Heart left ventricle (tissue), 16 donors: ENCODE measurements at regions not wholly inside any gene's neighbourhood (a gene's known extent, or its start where the extent isn't known, plus 50 kb on each side); places are given as distances from the start of the nearest gene placed in this dataset.

Source experiments
- ATAC-seq, 4 donors: fragments of 200-7000 bp; cut with Tn5 transposase; one replicate each; pipeline ENCODE4 v1.9.1; 2020 to 2022; ENCODE audit warnings: moderate library complexity in 4 of 4, mild to moderate bottlenecking in 3 of 4, moderate number of reproducible peaks in 1 of 4
- DNase-seq, 5 donors: peaks; one replicate each; pipeline ENCODE4 v3.0.0-alpha.2; 2020
- H3K27ac ChIP-seq, 12 donors: fragments of 200-600 bp; sonication (generic) in 4 of 12; one replicate each; pipeline versions ENCODE4 v1.5.0 to v1.8.0; 2016 to 2022; ENCODE audit warnings: mild to moderate bottlenecking in 2 of 12
- H3K27me3 ChIP-seq, 9 donors: fragments of 200-600 bp; sonication (generic) in 2 of 9; one replicate each; pipeline versions ENCODE4 v1.5.1 to v1.8.0; 2016 to 2022; ENCODE audit warnings: mild to moderate bottlenecking in 3 of 9
- H3K36me3 ChIP-seq, 9 donors: fragments of 200-600 bp; sonication (generic) in 2 of 9; one replicate each; pipeline versions ENCODE4 v1.5.0 to v1.8.0; 2018 to 2022; ENCODE audit warnings: mild to moderate bottlenecking in 2 of 9
- H3K4me1 ChIP-seq, 12 donors: fragments of 200-600 bp; sonication (generic) in 4 of 12; one replicate each; pipeline versions ENCODE4 v1.5.0 to v1.8.0; 2016 to 2022; ENCODE audit warnings: mild to moderate bottlenecking in 3 of 12
- H3K4me3 ChIP-seq, 12 donors: fragments of 200-600 bp; sonication (generic) in 4 of 12; one replicate each; pipeline versions ENCODE4 v1.5.0 to v1.8.0; 2017 to 2022; ENCODE audit warnings: mild to moderate bottlenecking in 9 of 12, moderate library complexity in 4 of 12
- H3K9me3 ChIP-seq, 12 donors: fragments of 200-600 bp; sonication (generic) in 4 of 12; one replicate each; pipeline versions ENCODE4 v1.5.0 to v1.8.0; 2016 to 2022; ENCODE audit warnings: mild to moderate bottlenecking in 1 of 12
- CTCF ChIP-seq, 12 donors: fragments of 200-600 bp; sonication (generic) in 4 of 12; IDR thresholded peaks; one replicate each; pipeline versions ENCODE4 v1.5.0 to v1.8.0; 2018 to 2022; ENCODE audit warnings: antibody characterized with exemption in 12 of 12, mild to moderate bottlenecking in 5 of 12
- POLR2A ChIP-seq, 2 donors: fragments of 450-650 bp; IDR thresholded peaks; one replicate each; pipeline ENCODE4 v1.6.1; 2017; ENCODE audit warnings: antibody characterized with exemption in 2 of 2, mild to moderate bottlenecking in 2 of 2, moderate library complexity in 2 of 2
- WGBS, 4 donors: extraction: QIAGEN DNeasy Blood & Tissue Kit in 2 of 4; methylation state at CpG; one replicate each; pipeline versions ENCODE4 v1.1.5 to v1.1.7; 2013 to 2018; 5-methylcytosine and 5-hydroxymethylcytosine counted together
- intact Hi-C, 10 donors: fragments of 100-400 bp; cut with DNase I; formaldehyde crosslinking; loops; one replicate each; pipeline versions ENCODE4 v1.11.1 to v1.14.2; 2022
- donor health status: ischemic (EF 13 %, LVEDD 7.1; RV severe dilation, severe dysfunction).
- donor health status: healthy with polysubstance abuse.
- donor health status: DM: no; HTN: yes; CAD: no.
- donor health status: DM: no; HTN: no; CAD: no.
- donor health status: ischemic (EF 25% LVEDD 6.9; RV normal size, moderate dysfunction).
- donor health status: ischemic (EF 25% LVEDD 5.7; RV mildly dilated, moderate dysfunction).
- donor health status: healthy.
- donor health status: DM: yes; HTN: yes; CAD: no.
- donor health status: ischemic (EF 35%, LVEDD 5.7; RV mildly dilated, moderate dysfunction).
- donor health status: nonischemic (EF 11% LVEDD 7.7; RV severe dilation, severe dysfunction).
- donor health status: DM: yes; HTN: yes; CAD: no.
- donor health status: PGD.
- donor health status: ischemic (EF 29% LVEDD 5.4; RV normal size, mild dysfunction).
- donor health status: nonischemic (EF 23%, LVEDD 6.1; RV moderate dilation, normal function).

GRCh38 chr1:40927781-40928180, 51.7 kb upstream of the CTPS1 start:
- no peak for ATAC-seq
- no peak for DNase-seq
- no peaks in the 10 kb centered on the region for H3K9me3 ChIP-seq
- WGBS, 4 donors = 87 to 95% (median 92%) methylated on average over 4 of the region's 4 CpGs
- H3K27me3 ChIP-seq = no peaks in the 10 kb centered on the region
- H3K4me3 ChIP-seq = no peak overlapping the region
- intact Hi-C loops = no loop called here
- no peak overlapping the region for H3K27ac ChIP-seq
- TF ChIP-seq CTCF (IDR thresholded peaks at IDR 0.05) (no peak), POLR2A (IDR thresholded peaks at IDR 0.05) (no peak)
- no peaks in the 10 kb centered on the region for H3K36me3 ChIP-seq
- H3K4me1 ChIP-seq = peaks cover 0 to 5% (median 0%) of the 10 kb centered on the region in 12 donors

GRCh38 chr1:40928699-40929098, 50.8 kb upstream of the CTPS1 start:
- WGBS, 4 donors = 92 to 100% (median 97%) methylated on average over 1 to 2 of the region's 2 CpGs
- intact Hi-C loops = no loop called here
- DNase-seq (no peak), ATAC-seq (no peak)
- TF ChIP-seq CTCF (IDR thresholded peaks at IDR 0.05) (no peak), POLR2A (IDR thresholded peaks at IDR 0.05) (no peak)
- peaks cover 0 to 5% (median 0%) of the 10 kb centered on the region in 12 donors for H3K4me1 ChIP-seq
- no peaks in the 10 kb centered on the region for H3K27me3 ChIP-seq
- no peak overlapping the region for H3K4me3 ChIP-seq
- no peaks in the 10 kb centered on the region for H3K36me3 ChIP-seq
- no peak overlapping the region for H3K27ac ChIP-seq
- H3K9me3 ChIP-seq = no peaks in the 10 kb centered on the region

- Histone ChIP-seq H3K4me3 (no peak overlapping the region), H3K36me3 (no peaks in the 10 kb centered on the region), H3K4me1 (peaks cover 0 to 5% (median 0%) of the 10 kb centered on the region in 12 donors), H3K9me3 (no peaks in the 10 kb centered on the region), H3K27ac (no peak overlapping the region), H3K27me3 (no peaks in the 10 kb centered on the region)
- no peak for TF ChIP-seq POLR2A (IDR thresholded peaks at IDR 0.05)
- no peak for TF ChIP-seq CTCF (IDR thresholded peaks at IDR 0.05)
- DNase-seq (no peak), ATAC-seq (no peak)
- WGBS, 4 donors = 80 to 100% (median 94%) methylated on average over 1 of the region's 1 CpG
- intact Hi-C loops = no loop called here
These were observed 50.3 kb upstream of the CTPS1 start for GRCh38 chr1:40929155-40929554.
